ENCODE measurements at regions not wholly inside any gene's neighbourhood (a gene's known extent, or its start where the extent isn't known, plus 50 kb on each side); places are given as distances from the start of the nearest gene placed in this dataset.
"Not testable (repeated sequence)": the region's sequence is repeated elsewhere in the genome, so short reads cannot be mapped to it uniquely, and the experiment has no call there.

DNA sequence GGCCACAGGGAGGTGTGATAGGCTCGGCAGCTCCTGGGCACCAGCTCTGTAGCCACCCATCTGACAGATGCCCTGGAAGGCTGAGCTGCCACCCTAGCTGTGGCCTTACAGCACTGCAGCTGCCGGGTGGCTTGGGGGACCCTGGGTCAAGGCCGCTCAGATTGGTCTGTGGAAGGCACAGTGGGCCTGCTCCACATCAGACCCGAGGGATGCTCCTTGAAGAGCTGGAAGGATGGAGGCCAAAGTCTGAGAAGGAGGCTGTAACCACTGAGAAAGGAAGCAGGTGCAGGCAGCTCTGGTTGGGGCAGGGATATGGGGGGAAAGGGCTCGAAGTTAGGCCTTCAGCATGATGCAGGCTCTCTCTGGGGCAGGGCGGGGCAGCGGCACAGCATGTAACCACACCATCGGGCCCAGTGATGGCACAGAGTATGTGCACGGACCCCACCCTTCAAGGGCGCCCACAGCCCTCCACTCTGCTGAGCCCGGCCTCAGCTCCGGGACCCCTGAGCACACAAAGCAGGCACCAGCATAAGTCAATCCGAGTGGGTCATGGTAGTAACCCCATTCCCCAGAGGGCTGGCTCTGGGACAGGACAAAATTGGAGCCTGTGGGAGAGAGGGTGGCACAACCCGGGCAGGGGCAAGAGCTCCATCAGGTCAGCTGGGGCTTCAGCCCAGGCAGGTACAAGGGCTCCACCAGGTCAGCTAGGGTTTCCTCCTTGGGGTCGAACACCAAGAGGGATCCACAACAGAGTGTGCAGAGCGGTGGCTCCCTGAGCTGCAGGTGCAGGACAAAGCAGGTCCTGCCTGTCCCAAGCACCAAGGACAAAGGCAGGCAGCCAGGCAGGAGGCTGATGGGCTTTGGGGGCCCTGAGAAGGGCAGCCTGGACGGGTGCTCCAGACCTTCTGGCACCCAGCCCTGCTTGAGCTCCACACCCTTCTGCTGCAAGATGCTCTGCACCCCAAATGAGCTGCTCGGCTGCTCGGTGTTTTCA, 1511.1 kb downstream of the BRD1 start:
- no peak for DNase-seq

DNA sequence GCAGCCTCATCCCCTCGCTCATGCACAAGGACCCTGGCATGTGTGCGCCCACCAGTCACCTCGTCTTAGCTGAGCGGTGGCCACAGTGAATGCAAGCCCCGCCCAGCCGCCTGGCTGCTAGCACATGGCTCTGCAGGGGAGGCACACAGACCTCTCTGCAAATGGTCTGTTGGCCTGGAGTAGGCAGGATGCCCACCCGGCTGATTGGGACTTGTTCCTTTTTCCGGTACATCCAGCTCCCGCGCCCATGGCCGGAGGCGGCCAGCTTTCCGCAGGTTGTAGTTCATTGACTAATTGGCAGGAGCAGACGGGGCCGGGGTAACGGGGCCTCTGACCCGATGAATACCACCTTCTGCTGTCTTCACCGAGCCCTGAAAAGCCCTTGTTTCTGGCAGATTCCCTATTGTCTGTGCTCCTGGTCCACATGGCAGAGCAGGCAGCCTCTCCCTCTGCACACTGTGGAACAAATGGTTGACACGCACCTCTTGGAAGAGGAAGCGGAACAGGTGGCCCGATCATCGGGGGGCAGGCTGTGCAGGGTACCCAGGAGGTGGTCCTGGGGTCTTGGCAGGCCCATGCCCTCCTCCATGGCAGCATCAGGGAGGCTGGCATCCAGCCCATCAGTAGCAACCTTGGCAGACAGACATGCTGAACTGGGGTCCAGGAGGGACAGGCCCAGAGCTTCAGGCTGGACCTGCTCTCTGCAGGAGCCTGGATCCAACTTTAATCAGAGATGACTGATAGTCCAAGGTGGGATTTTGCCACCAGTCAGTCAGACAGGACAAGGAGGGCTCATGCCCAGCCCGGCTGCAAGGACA, 1512.0 kb downstream of the BRD1 start:
- DNase-seq, result no peak

DNA sequence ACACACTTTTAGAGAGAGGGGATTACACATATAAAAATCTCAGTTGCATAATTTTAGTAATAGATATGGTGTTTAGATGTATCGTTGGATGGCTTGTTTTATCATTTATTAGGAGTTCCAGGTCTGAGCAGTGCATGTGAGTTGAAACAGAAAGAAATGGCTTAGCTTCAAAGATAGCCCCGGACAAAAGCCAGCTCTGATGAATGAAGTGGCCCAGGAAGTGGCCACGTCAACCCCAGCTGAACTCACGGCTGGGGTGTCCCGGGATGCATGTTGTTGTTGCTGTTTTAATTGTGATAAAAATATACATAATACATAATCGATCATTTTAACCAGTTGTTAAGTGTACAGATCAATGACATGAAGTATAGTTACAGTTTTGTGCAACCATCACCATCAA, 1513.6 kb downstream of the BRD1 start:
- DNase-seq, result no peak

DNA sequence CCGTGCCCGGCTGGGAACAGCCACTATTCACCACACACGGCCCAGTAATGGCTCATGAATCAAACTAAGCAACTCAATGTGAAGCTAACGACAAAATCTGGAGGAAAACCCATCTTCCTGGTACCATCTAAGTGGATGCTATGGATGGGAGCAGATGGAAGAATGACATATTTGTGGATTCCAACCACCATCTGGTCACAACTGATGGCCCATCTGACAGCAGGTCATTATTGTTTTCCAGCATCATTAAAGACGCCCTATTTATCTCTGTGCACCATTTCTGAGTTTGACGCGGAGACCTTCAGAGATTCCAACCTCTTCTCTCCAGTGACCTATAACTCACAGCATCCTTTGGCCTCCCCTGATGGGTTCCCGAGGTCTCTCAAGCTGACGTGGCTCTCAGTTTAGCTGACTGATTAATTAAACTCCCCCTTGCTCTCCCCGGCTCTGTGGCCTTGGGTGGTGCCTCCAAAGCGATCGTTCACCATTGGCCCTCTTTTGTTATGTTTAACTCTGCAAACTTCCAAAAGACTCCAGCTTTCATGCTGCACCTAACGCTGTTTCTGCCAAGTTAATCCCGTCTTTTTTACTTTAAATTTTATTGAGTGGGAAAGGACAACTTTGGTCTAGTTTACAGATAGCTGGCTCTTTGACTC, 1514.4 kb downstream of the BRD1 start:
- no peak for DNase-seq

DNA sequence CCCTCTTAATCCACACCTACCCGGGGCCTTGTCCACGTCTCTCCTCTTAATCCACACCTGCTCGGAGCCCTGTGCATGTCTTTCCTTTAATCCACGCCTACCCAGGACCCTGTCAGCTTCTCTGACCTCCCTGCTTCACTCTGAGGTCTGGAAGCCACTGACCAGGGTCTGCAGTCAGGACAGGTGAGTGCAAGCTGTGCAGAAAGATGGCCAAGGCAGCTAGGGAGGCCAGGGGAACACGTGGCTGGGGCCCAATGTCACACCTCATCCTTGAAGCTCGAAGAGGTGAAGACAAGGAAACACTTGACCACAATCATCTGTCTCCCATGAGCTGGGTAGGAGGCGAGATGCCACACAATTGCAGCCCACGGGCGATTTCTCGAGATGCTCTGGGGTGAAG, 1516.9 kb downstream of the BRD1 start:
- no peak for DNase-seq

DNA sequence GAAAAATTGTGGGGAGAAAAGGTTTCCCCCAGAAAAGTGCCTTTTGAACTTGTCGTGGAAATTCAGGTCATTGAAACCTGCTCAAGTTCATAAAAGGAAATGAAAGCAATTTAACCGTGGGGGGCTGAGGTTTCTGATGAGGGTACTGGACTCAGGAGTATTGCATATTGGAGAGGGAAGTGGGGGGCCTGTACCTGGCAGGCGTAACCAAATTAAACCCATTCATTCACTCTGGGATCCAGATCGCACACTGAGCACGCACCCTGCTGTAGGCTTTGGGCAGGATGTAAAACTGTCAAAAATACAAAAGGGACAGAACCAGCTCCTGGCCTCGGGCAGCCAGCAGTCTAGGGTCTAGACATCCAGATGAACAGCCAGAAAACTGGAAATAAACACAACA, 1517.4 kb downstream of the BRD1 start:
- DNase-seq, result no peak

DNA sequence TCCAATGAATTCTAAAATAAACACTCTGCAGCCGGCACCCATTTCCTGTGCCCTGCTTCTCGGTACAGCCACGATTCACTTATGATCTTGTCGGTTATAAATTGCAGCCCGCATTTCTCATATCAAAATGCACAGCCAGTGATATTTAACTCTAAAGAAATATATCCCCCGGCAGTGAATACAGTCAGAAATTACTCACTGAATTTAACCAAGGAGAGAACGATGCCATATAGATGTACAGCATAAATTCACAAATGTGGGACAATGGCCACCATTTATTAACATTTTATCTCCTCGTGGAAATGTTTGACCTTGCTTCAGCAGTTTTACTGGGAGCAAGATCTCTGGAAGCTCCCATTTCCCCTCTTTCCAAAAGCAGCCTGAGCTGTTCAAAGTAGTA, 1517.8 kb downstream of the BRD1 start:
- DNase-seq, result no peak

DNA sequence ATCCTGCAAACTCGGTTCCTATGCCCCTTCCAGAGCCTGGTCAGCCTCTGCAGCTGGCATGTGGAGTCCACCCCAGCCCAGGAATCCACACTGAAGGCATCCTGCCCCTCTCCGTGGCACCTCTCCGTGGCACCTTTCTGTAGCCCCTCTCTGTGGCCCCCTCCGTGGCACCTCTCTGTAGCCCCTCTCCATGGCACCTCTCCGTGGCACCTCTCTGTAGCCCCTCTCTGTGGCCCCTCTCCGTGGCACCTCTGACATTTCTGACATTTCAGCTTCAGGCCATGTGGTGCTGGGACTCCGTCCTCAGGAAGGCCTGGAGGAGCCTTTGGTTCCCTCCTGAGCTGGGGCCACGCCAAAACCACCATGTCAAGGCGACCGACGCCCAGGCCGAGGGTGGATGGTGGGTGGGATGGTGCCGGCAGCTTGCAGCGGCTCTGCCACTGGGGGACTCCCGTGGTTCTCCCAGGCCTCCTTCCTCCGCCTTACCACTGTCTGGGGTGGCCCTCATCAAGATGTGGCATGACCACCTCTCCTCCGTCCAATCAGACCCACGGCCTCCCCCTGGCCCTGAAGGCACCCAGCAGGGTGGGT, 1518.5 kb downstream of the BRD1 start:
- DNase-seq, result no peak

DNA sequence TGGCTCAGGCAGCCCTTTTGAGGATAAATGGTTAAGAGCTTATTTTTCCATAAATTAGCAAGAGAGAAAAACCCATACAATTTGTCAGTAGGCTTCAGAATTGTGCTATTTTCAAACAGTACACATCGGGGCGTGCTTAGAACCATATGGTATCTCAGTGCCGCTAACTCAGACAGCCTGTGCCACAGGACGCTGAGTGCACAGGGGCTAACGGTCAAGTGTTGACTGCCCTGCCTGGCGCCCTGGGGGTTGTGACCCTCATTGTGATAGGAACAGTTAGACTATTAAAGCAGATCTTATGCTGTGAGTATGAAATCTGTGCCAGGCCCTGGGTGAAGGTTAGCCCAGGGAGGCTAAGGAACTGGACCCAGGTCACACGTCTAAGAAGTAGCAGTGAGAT, 1519.7 kb downstream of the BRD1 start:
- no peak for DNase-seq

DNA sequence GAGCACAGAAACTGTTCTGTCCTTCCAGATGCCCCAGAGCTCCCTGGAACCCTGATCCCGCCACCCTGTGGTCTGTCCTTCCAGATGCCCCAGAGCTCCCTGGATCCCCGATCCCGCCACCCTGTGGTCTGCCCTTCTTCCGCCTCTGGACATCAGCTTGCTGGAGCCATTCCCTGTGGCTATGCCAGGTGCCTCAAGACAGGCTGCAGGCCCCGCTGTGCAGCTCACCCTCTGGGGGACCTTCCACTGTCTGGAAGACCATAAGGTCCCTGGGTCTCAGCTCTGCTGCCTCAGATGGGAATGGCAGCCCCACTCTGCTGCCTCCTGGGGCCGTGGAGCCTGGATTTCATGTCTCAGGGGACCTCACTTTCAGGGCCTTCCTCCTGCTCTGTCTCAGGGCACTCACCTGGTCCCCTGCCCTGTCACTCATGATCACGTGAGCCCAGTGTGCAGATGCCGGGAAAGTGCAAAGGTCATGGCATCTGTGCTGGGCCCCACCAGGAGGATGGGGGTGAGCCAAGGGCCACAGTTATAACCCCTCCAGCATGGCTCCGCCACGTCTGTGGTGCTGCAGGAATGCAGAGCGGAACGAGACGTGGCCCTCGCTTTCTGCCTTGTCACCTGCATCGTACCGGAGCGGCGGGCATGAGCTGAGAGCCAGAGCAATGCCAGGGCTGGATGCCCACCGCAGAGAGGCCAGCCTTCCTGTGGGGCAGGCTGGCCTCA, 1520.7 kb downstream of the BRD1 start:
- no peak for DNase-seq

DNA sequence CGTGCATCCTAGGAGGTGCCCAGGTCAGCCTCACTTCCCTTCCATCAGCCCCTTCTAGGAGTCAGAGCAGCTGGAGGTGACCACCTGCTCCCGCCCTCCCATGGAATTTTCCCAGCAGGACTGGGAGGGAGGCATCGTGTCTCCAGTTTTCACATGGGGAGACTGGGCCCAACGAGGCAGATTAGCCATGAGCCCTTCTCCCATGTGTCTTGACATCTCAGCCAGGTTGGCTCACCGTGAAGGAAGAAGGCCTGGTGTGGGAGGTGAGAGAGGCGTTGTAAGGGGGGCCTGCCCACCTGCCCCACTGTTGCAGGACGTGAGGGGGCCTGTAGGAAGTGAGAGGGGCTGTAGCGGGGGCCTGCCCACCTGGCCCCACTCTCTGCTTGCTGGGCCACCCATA, 1521.4 kb downstream of the BRD1 start:
- no peak for DNase-seq

DNA sequence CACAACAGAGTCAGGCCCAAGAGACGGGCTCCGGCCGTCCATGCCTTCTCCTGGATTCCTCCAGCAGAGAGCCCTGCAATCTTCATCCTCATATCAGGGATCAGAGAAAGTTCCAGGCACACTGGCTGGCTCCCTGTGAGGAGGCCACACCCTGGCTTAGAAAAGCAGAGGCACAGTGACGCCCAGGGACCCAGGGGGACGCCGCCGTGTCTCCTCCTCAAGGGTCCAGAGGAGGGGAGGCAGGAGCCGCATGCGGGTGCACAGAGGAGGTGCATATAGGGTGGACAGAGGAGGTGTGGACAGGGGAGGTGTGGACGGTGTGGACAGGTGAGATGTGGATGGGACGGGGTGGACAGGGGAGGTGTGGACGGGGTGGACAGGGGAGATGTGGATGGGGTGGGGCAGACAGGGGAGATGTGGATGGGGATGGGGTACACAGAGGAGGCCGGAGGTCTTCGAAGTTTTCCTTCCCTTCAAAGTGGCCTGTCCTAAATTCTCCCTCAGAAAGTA, 1521.9 kb downstream of the BRD1 start:
- DNase-seq, result no peak

DNA sequence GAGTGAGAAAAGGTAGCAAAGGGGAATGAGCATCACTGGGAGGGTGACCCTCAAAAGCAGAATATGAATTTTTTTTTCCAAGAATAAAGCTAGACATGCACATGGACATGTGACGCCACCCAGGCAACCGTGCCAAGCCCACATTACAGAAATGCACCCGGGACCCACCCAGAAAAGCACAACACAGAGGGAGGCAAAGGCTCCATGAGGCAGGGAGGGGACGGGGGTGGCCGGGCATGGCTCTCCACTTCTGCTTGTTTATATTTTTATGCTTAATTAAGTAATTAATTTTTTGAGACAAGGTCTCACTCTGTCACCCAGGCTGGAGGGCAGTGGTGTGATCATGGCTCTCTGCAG, 1524.3 kb downstream of the BRD1 start:
- no peak for DNase-seq

DNA sequence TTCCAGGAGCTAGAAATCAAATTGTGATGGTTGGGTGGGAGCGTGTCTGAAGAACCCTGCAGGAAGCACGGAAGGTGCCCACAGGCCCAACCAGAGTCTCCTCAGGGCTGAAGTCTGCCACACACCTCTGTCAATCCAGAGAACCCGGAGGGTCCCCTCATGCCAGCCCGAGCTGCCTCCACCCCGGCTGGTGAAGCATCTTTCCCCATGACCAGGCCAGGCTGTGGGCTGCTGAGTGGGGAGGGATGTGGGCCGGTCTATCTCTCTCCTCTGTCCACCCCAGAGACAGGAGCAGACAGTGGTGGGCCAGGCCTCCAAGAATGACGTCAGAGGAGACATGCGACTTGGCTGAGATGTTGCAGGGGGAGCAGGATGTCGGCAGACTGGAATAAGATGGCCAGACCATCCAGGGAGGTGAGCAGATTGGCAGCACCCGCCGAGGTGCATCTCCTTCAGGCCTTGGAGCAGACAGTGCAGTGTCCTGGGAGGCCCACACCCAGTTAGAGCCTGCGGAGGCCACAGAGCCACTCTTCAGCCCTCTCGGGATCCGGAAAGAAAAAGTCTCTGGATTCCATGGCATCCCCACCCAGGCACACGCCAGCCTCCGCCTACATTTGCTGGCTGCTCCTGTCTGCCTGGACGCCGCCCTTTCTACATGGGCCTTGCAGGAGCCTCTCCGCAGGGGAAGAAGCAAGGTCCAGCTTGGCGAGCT, 1524.9 kb downstream of the BRD1 start:
- DNase-seq, result no peak

DNA sequence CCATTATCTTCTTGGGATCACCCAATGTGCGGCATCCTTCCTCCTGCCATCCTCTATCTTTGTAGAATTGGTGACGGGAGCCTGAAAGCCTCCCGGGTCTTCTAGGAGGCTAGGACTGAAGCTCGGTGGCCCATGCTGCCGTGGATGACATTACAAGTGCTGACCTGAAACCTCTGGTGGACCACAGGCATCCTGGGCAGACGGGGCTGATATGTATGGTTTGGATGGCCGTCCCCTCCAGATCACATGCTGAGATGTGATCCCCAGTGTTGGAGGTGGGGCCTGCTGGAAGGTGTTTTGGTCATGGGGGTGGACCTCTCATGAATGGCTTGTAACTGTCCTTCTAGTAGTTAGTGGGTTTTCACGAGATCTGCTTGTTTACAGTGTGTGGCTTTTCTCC, 1525.8 kb downstream of the BRD1 start:
- no peak for DNase-seq

DNA sequence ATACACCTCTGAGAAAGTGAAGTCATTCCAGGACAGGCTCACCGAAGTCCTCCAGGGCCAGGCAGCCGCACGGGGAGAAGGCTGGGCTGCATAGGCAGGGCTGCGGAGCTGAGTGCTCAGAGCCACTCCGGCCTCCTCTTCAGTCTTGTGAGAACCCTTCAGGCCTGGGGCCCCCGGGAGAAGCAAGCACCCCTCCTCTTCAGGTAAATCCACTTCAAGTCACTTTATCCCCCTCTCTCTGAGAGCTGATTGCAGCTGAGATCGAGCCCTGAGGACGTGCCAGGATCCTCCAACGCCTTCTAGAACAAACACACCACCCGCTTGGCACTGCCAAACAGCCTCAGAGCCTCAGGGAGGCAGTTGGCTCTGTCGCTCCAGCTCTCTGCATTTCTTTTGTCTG, 1526.3 kb downstream of the BRD1 start:
- no peak for DNase-seq

DNA sequence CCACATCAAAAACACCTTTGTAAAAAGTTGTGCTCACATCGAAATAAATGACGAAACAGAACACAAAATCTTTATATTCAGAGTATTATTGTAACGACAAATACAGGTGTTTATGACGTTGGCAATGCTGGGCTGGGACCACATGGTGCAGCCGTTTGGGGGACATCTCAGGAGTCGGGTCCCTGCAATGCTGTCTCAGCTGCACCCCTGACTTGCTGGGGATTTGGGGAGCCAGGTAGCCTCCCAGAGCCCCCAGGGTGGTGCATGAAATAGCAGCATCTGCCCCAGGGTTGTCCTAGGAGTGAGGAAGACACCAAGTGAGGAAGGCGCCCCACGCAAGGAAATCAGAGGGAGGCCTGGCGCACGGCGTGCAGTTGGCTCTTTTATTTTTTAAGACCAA, 1526.8 kb downstream of the BRD1 start:
- no peak for DNase-seq

DNA sequence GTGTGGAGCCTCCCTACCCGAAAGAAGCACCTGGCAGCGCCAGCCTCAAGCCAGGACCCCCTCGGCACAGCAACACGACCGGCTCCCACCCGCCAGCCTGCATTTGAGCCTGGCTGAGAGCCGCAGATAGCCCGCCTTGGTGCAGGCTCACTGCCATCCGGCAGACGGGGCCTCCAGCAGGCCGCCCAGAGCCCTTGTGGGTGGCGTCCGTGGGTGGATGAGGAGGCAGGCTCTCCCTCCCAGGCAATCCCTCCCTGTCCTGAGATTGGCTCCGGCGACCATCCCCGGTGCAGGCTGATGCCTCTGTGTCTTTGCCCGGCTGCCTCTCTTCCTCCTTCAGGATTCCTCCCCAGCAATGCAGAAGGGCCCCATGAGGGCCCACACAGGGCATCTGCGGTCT, 1527.9 kb downstream of the BRD1 start:
- DNase-seq, result no peak

DNA sequence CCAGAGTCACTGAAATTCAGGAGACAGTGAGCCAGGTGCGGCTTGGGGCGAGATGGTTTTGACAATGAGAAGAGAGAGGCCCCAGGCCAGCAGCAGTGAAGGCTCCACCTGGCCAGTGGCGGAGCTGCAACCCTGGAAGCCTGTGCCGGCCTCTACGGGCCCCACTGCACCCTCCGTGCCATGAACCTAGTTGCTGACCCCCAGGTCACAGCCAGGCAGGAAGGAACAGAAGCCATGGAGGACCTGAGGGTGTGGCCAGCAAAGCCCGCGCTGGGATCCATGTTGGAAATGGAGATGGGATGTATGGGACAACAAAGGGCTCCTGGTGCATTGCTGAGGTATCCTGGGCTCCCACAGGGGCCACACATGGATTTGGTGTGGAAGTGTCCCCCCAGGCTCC, 1528.5 kb downstream of the BRD1 start:
- no peak for DNase-seq

DNA sequence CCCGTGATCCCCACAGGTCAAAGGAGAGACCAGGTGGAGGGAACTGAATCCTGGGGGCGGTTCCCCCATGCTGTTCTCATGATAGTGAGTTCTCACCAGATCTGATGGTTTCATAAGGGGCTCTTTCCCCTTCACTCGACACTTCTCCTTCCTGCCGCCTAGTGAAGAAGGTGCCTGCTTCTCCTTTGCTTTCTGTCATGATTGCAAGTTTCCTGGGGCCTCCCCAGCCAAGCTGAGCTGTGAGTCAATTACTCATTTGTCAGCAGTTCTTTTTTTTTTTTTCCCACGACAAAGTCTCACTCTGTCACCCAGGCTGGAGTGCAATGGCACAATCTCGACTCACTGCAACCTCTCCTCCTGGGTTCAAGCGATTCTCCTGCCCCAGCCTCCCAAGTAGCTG, 1530.4 kb downstream of the BRD1 start:
- no peak for DNase-seq

DNA sequence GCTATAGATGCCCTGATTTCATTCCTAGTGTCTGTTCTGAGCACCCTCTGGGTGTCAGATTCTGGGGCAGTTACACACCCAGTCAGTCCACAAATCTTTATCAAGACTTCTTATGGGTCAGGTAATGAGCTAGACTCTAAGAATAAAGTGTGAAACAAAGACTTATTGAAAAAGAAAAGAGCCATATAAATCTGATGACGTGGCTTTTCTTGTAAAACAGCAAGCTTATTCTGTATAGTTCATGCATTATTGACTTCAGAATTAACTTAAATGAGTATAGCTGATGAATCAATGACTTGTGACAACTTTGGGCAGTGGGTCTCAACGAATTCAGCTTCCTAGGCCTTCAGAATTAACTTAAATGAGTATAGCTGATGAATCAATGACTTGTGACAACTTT, 1527.5 kb downstream of the TBC1D22A start:
- not testable (repeated sequence) for DNase-seq

Data from hematopoietic multipotent progenitor cell treated with erythropoietin and hydrocortisone succinate and interleukin-3 and kit ligand, for 6 days (in vitro differentiated cells).